ENCODE measurements at regions not wholly inside any gene's neighbourhood (a gene's known extent, or its start where the extent isn't known, plus 50 kb on each side); places are given as distances from the start of the nearest gene placed in this dataset.

DNA sequence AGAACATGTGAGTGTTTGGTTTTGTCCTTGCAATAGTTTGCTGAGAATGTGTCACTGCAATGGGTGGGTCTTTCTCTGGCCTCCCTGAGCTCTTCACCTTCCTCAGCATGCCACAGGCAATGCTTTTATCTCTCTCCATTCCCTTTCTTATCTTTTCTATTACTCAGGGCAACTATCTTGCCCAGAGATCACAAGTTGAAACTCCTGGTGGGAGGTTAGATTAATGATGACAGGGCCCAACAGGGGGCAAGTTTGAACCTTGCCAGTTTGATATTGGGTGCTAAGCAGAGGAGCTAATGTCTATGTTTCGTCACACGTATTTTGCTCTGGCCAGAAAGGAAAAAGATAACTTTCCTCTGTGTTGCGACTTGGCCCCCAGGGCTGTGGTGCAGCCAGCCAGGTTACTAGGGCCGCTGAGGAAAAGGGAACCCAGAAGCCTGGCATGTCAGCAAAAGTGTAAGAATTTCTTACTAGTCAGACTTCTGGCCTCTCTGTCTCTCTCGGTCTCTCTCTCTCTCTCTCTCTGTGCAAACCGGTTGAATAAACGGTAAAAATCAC lies 299.3 kb upstream of the POU5F2 start:
- Mint-ChIP-seq H3K27me3 (no peaks in the 10 kb centered on the region), H3K4me3 (no peak overlapping the region), H3K4me1 (ENCODE audit: unreplicated experiment) (peaks cover 5% of the 10 kb centered on the region), H3K9me3 (peaks cover 4% of the 10 kb centered on the region), H3K36me3 (peaks cover 24% of the 10 kb centered on the region), H3K27ac (peak overlapping the region; percentile 61)
- TF ChIP-seq, protein P1, sequence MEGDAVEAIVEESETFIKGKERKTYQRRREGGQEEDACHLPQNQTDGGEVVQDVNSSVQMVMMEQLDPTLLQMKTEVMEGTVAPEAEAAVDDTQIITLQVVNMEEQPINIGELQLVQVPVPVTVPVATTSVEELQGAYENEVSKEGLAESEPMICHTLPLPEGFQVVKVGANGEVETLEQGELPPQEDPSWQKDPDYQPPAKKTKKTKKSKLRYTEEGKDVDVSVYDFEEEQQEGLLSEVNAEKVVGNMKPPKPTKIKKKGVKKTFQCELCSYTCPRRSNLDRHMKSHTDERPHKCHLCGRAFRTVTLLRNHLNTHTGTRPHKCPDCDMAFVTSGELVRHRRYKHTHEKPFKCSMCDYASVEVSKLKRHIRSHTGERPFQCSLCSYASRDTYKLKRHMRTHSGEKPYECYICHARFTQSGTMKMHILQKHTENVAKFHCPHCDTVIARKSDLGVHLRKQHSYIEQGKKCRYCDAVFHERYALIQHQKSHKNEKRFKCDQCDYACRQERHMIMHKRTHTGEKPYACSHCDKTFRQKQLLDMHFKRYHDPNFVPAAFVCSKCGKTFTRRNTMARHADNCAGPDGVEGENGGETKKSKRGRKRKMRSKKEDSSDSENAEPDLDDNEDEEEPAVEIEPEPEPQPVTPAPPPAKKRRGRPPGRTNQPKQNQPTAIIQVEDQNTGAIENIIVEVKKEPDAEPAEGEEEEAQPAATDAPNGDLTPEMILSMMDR (conservative IDR thresholded peaks at IDR 0.05) = no peak
- no peak for DNase-seq (ENCODE audit: extremely low spot score, unreplicated experiment)

DNA sequence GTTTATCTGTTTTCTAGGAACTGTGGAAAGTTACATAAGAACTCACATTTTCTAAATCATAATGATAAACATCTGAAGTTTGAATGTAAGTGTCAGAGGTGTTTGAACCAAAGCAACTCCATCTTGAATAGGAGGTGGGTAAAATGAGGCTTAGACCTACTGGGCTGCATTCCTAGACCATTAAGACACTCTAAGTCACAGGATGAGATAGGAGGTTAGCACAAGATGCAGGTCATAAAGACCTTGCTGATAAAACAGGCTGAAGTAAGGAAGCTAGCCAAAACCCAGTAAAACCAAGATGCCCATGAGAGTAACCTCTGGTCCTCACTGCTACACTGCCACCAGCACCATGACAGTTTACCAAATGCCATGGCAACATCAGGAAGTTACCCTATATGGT lies 297.7 kb upstream of the POU5F2 start:
- H3K4me1 Mint-ChIP-seq (ENCODE audit: unreplicated experiment) = peaks cover 5% of the 10 kb centered on the region
- TF ChIP-seq, protein P1 (conservative IDR thresholded peaks at IDR 0.05) = no peak

DNA sequence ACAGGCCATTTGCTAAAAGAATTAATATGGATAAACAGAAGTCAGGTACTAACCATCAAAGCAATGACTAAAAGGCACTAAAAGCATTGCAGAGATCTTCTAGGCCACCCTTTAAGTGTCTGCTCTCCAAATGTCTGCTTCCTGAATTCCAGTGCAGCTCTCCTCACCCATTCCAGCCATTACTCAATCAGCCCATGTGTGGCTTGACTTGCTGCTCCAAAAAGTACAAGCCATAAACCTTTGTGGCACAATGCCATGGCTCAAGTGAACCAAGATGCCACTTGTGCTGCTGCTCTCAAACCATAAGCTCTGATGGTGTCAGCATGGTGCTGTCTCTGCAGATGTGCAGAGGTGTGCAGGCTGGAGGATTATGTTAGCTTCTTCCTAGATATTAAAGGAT lies 290.2 kb upstream of the POU5F2 start:
- Mint-ChIP-seq H3K4me3 (no peak overlapping the region), H3K27ac (no peak overlapping the region), H3K36me3 (peaks cover 4% of the 10 kb centered on the region), H3K9me3 (no peaks in the 10 kb centered on the region), H3K27me3 (no peaks in the 10 kb centered on the region), H3K4me1 (ENCODE audit: unreplicated experiment) (no peaks in the 10 kb centered on the region)
- TF ChIP-seq, protein P1 (conservative IDR thresholded peaks at IDR 0.05) = no peak
- DNase-seq (ENCODE audit: extremely low spot score, unreplicated experiment) = no peak

More for the DNA sequence above, 297.7 kb upstream of the POU5F2 start:
- Mint-ChIP-seq H3K9me3 (peaks cover 4% of the 10 kb centered on the region), H3K27ac (no peak overlapping the region), H3K4me3 (no peak overlapping the region), H3K27me3 (no peaks in the 10 kb centered on the region), H3K36me3 (peaks cover 16% of the 10 kb centered on the region)
- DNase-seq (ENCODE audit: extremely low spot score, unreplicated experiment) = no peak

DNA sequence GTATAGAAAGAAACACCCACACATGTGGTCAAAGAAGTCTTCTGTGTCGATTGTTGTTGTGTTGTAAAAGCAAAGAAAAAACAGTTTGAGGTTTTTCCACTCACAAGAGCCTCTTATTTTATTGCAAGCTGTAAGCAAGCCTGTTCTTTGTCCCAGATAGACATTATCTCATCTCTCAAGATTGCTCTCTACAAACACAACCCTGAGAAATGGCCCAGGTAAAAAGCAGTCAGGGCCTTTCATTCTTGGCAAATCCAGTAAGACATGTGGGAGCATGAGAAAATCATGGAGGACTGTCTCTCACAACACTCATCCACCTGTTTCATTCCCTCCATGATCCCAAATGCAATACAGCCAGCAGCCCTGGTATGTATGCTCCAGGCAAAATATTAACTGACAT lies 286.6 kb upstream of the POU5F2 start:
- H3K36me3 Mint-ChIP-seq = peaks cover 4% of the 10 kb centered on the region
- no peaks in the 10 kb centered on the region for H3K9me3 Mint-ChIP-seq
- no peak overlapping the region for H3K27ac Mint-ChIP-seq
- H3K4me3 Mint-ChIP-seq = no peak overlapping the region
- H3K27me3 Mint-ChIP-seq = no peaks in the 10 kb centered on the region
- DNase-seq (ENCODE audit: extremely low spot score, unreplicated experiment) = no peak
- TF ChIP-seq, protein P1 (conservative IDR thresholded peaks at IDR 0.05) = no peak
- no peaks in the 10 kb centered on the region for H3K4me1 Mint-ChIP-seq (ENCODE audit: unreplicated experiment)

DNA sequence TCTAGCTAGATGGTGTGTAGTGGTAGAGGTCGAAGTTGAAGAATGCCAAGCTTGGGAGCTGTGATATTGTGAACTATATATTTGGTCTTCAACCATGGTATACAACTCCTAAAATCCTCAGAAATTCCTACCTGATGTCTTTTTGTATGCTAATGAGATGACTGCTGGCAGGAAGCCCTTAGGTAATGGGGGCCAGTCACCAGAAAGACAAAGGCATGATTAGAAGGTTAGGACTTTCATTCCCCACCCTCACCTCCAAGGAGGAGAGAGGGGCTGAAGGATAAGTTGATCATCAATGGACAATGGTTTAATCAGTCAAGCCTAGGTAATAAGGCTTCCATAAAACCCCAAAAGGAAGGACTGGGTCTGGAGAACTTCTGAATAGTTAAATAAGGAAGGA lies 285.7 kb upstream of the POU5F2 start:
- Mint-ChIP-seq H3K4me3 (no peak overlapping the region), H3K4me1 (ENCODE audit: unreplicated experiment) (no peaks in the 10 kb centered on the region), H3K27ac (no peak overlapping the region), H3K9me3 (no peaks in the 10 kb centered on the region), H3K27me3 (no peaks in the 10 kb centered on the region), H3K36me3 (peaks cover 1% of the 10 kb centered on the region)
- DNase-seq (ENCODE audit: extremely low spot score, unreplicated experiment) = no peak
- TF ChIP-seq, protein P1 (conservative IDR thresholded peaks at IDR 0.05) = no peak
